Heart right ventricle (tissue), 16 donors: ENCODE measurements at regions not wholly inside any gene's neighbourhood (a gene's known extent, or its start where the extent isn't known, plus 50 kb on each side); places are given as distances from the start of the nearest gene placed in this dataset.
A peak's percentile ranks its signal among the peaks of the same experiment; 100 is the strongest.

Source experiments
- ATAC-seq, 8 donors: fragments of 200-7000 bp; cut with Tn5 transposase; one replicate each; pipeline ENCODE4 v1.9.1; 2020; ENCODE audit warnings: mild to moderate bottlenecking in 8 of 8, moderate library complexity in 8 of 8, moderate number of reproducible peaks in 1 of 8
- DNase-seq, 2 donors: peaks; one replicate each; pipeline ENCODE4 v3.0.0-alpha.2; 2020
- H3K27ac ChIP-seq, 10 donors: fragments of 200-600 bp; sonication (generic) in 2 of 10; one replicate each; pipeline versions ENCODE4 v1.5.0 to v1.8.0; 2020 to 2022; ENCODE audit warnings: mild to moderate bottlenecking in 3 of 10
- H3K27me3 ChIP-seq, 7 donors: fragments of 200-600 bp; one replicate each; pipeline ENCODE4 v1.8.0; 2021 to 2022; ENCODE audit warnings: mild to moderate bottlenecking in 2 of 7
- H3K36me3 ChIP-seq, 9 donors: fragments of 200-600 bp; sonication (generic) in 1 of 9; one replicate each; pipeline versions ENCODE4 v1.5.0 to v1.8.0; 2020 to 2022; ENCODE audit warnings: mild to moderate bottlenecking in 2 of 9
- H3K4me1 ChIP-seq, 9 donors: fragments of 200-600 bp; sonication (generic) in 1 of 9; one replicate each; pipeline versions ENCODE4 v1.5.0 to v1.8.0; 2020 to 2022; ENCODE audit warnings: mild to moderate bottlenecking in 4 of 9
- H3K4me3 ChIP-seq, 10 donors: fragments of 200-600 bp; sonication (generic) in 2 of 10; one replicate each; pipeline versions ENCODE4 v1.5.0 to v1.8.0; 2020 to 2022; ENCODE audit warnings: mild to moderate bottlenecking in 7 of 10, moderate library complexity in 2 of 10
- H3K9me3 ChIP-seq, 11 donors: fragments of 200-600 bp in 10 of 11; sonication (generic) in 2 of 11; one replicate each; pipeline versions ENCODE4 v1.5.0 to v1.8.0; 2013 to 2022; ENCODE audit warnings: mild to moderate bottlenecking in 2 of 11, control low read depth in 1 of 11, moderate library complexity in 1 of 11
- CTCF ChIP-seq, 9 donors: fragments of 200-600 bp; sonication (generic) in 2 of 9; IDR thresholded peaks; one replicate each; pipeline versions ENCODE4 v1.5.0 to v1.8.0; 2021 to 2022; ENCODE audit warnings: antibody characterized with exemption in 9 of 9, mild to moderate bottlenecking in 5 of 9, moderate library complexity in 1 of 9
- WGBS, 2 donors: extraction: QIAGEN DNeasy Blood & Tissue Kit; methylation state at CpG; one replicate each; pipeline ENCODE4 v1.1.7; 2013; ENCODE audit warnings: inconsistent platforms in 1 of 2; 5-methylcytosine and 5-hydroxymethylcytosine counted together
- intact Hi-C, 10 donors: fragments of 100-400 bp; cut with DNase I; formaldehyde crosslinking; loops; one replicate each; pipeline versions ENCODE4 v1.11.1 to v1.14.2; 2022
- donor health status: Arrhythmogenic right ventricular cardiomyopathy.
- donor health status: ischemic (EF 13 %, LVEDD 7.1; RV severe dilation, severe dysfunction).
- donor health status: healthy with polysubstance abuse.
- donor health status: DM: no; HTN: yes; CAD: no.
- donor health status: DM: no; HTN: no; CAD: no.
- donor health status: ischemic (EF 25% LVEDD 6.9; RV normal size, moderate dysfunction).
- donor health status: ischemic (EF 25% LVEDD 5.7; RV mildly dilated, moderate dysfunction).
- donor health status: healthy.
- donor health status: DM: yes; HTN: yes; CAD: no.
- donor health status: Ischemic cardiomyopathy.
- donor health status: ischemic (EF 35%, LVEDD 5.7; RV mildly dilated, moderate dysfunction).
- donor health status: nonischemic (EF 11% LVEDD 7.7; RV severe dilation, severe dysfunction).
- donor health status: DM: yes; HTN: yes; CAD: no.
- donor health status: PGD.
- donor health status: ischemic (EF 29% LVEDD 5.4; RV normal size, mild dysfunction).
- donor health status: nonischemic (EF 23%, LVEDD 6.1; RV moderate dilation, normal function).

- intact Hi-C loops, result no loop called here
- ATAC-seq, result no peak
- Histone ChIP-seq H3K9me3 (no peaks in the 10 kb centered on the region), H3K27me3 (no peaks in the 10 kb centered on the region), H3K27ac (no peak overlapping the region), H3K4me1 (peaks cover 0 to 13% (median 0%) of the 10 kb centered on the region in 9 donors), H3K36me3 (no peaks in the 10 kb centered on the region), H3K4me3 (no peak overlapping the region)
- no peak for TF ChIP-seq CTCF (IDR thresholded peaks at IDR 0.05)
- WGBS, 2 donors, result 88 to 92% methylated on average over 1 of the region's 1 CpG
- no peak for DNase-seq
Measured at GRCh38 chr10:63783882-63784281, 262.7 kb downstream of the REEP3 start.

GRCh38 chr10:63788152-63788821 lies 267.1 kb downstream of the REEP3 start:
- Histone ChIP-seq H3K27ac (no peak overlapping the region), H3K27me3 (no peaks in the 10 kb centered on the region), H3K4me3 (no peak overlapping the region), H3K36me3 (no peaks in the 10 kb centered on the region), H3K4me1 (no peaks in the 10 kb centered on the region), H3K9me3 (peaks cover 0 to 9% (median 3%) of the 10 kb centered on the region in 11 donors)
- 83 to 89% methylated on average over 3 of the region's 3 CpGs for WGBS, 2 donors
- no peak for TF ChIP-seq CTCF (IDR thresholded peaks at IDR 0.05)
- ATAC-seq (peak in 1 of 8 donors; percentile 19), DNase-seq (peak in 1 of 2 donors; percentile 32)
- intact Hi-C loops, result no loop called here

- WGBS, 2 donors, result 80 to 89% methylated on average over 8 of the region's 8 CpGs
- Histone ChIP-seq H3K36me3 (no peaks in the 10 kb centered on the region), H3K4me1 (peaks cover 0 to 20% (median 13%) of the 10 kb centered on the region in 9 donors), H3K4me3 (no peak overlapping the region), H3K27ac (no peak overlapping the region), H3K27me3 (no peaks in the 10 kb centered on the region), H3K9me3 (peaks cover 0 to 12% (median 4%) of the 10 kb centered on the region in 11 donors)
- TF ChIP-seq CTCF (IDR thresholded peaks at IDR 0.05), result no peak
- no peak for ATAC-seq
- intact Hi-C loops, result loop anchor here in 1 of 10 donors (5.0 kb wide), 1 partner anchor 73 kb away; no protein-coding TSS in a partner anchor
- DNase-seq, result no peak
Measured at GRCh38 chr10:63795094-63795860, 274.1 kb downstream of the REEP3 start.

GRCh38 chr10:63798599-63799498 lies 277.6 kb downstream of the REEP3 start:
- peak in 5 of 9 donors; percentile 19 to 40 (median 25) for TF ChIP-seq CTCF (IDR thresholded peaks at IDR 0.05)

More at GRCh38 chr10:63798599-63799498, 277.6 kb downstream of the REEP3 start:
- 38 to 39% methylated on average over 9 of the region's 9 CpGs for WGBS, 2 donors
- peak; percentile 88 to 96 (median 92) for ATAC-seq
- Histone ChIP-seq H3K4me1 (peaks cover 0 to 32% (median 22%) of the 10 kb centered on the region in 9 donors), H3K4me3 (peak overlapping the region in 2 of 10 donors; percentile 3 to 17), H3K9me3 (no peaks in the 10 kb centered on the region), H3K27ac (peak overlapping the region in 9 of 10 donors; percentile 51 to 81 (median 71)), H3K27me3 (no peaks in the 10 kb centered on the region), H3K36me3 (no peaks in the 10 kb centered on the region)
- intact Hi-C loops, result loop anchor here in 1 of 10 donors (5.0 kb wide), 1 partner anchor 77 kb away; no protein-coding TSS in a partner anchor
- DNase-seq, result peak; percentile 54 to 83
